ENCODE measurements at regions not wholly inside any gene's neighbourhood (a gene's known extent, or its start where the extent isn't known, plus 50 kb on each side); places are given as distances from the start of the nearest gene placed in this dataset.

DNA sequence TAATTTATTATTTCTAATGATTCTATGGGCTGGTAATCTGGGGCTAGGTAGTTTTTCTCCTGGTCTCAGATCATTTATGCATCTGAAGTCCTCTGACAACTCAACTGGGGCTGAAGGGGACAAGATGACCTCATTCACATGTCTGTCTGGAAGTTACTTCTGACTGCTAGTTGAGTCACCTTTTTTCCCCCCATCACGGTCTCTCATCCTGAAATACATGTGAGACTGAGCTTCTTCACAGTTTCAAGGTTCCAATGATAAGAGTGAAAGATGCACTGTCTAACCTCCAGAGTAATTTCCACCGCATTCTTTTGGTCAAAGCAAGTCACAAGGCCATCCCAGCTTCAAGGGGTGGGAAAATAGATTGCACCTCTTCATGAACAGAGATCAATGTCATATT lies 356.7 kb upstream of the RPS6KA3 start:
- no peak for TF ChIP-seq YY1 (IDR thresholded peaks at IDR 0.05; ENCODE audit: low read depth)
- no peak for TF ChIP-seq RCOR1 (IDR thresholded peaks at IDR 0.05; ENCODE audit: low read length)
- TF ChIP-seq, protein P1, sequence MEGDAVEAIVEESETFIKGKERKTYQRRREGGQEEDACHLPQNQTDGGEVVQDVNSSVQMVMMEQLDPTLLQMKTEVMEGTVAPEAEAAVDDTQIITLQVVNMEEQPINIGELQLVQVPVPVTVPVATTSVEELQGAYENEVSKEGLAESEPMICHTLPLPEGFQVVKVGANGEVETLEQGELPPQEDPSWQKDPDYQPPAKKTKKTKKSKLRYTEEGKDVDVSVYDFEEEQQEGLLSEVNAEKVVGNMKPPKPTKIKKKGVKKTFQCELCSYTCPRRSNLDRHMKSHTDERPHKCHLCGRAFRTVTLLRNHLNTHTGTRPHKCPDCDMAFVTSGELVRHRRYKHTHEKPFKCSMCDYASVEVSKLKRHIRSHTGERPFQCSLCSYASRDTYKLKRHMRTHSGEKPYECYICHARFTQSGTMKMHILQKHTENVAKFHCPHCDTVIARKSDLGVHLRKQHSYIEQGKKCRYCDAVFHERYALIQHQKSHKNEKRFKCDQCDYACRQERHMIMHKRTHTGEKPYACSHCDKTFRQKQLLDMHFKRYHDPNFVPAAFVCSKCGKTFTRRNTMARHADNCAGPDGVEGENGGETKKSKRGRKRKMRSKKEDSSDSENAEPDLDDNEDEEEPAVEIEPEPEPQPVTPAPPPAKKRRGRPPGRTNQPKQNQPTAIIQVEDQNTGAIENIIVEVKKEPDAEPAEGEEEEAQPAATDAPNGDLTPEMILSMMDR (IDR thresholded peaks at IDR 0.05) = no peak
- no peak for TF ChIP-seq GATA2 (CRISPR knock-in tag; IDR thresholded peaks at IDR 0.05)
- TF ChIP-seq, protein P2, sequence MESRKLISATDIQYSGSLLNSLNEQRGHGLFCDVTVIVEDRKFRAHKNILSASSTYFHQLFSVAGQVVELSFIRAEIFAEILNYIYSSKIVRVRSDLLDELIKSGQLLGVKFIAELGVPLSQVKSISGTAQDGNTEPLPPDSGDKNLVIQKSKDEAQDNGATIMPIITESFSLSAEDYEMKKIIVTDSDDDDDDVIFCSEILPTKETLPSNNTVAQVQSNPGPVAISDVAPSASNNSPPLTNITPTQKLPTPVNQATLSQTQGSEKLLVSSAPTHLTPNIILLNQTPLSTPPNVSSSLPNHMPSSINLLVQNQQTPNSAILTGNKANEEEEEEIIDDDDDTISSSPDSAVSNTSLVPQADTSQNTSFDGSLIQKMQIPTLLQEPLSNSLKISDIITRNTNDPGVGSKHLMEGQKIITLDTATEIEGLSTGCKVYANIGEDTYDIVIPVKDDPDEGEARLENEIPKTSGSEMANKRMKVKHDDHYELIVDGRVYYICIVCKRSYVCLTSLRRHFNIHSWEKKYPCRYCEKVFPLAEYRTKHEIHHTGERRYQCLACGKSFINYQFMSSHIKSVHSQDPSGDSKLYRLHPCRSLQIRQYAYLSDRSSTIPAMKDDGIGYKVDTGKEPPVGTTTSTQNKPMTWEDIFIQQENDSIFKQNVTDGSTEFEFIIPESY (IDR thresholded peaks at IDR 0.05; ENCODE audit: borderline replicate concordance, low read depth) = no peak
- TF ChIP-seq, protein P3, sequence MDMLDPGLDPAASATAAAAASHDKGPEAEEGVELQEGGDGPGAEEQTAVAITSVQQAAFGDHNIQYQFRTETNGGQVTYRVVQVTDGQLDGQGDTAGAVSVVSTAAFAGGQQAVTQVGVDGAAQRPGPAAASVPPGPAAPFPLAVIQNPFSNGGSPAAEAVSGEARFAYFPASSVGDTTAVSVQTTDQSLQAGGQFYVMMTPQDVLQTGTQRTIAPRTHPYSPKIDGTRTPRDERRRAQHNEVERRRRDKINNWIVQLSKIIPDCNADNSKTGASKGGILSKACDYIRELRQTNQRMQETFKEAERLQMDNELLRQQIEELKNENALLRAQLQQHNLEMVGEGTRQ (IDR thresholded peaks at IDR 0.05; ENCODE audit: borderline replicate concordance, low read depth, low read length) = no peak
